ENCODE measurements at regions not wholly inside any gene's neighbourhood (a gene's known extent, or its start where the extent isn't known, plus 50 kb on each side); places are given as distances from the start of the nearest gene placed in this dataset.

DNA sequence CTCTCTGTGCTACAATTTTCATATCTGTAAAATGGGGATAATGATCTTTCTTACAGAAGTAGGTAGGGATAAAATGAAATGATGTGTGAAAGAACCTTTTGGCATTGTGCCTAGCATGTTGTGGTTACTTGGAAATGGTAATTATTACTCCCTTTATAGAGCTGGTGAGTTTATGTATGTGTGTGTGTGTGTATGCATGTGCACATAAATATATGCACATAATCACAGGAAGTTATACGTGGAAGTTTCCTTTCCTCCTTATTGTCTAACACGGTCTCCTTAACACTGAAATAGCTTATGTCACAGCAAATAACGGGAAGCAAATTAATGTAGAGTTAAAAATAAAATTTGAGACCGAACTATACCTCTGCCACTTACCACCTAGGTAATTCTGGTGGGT is 163.7 kb upstream of the ZBED5 start:
- TF ChIP-seq, protein P1, sequence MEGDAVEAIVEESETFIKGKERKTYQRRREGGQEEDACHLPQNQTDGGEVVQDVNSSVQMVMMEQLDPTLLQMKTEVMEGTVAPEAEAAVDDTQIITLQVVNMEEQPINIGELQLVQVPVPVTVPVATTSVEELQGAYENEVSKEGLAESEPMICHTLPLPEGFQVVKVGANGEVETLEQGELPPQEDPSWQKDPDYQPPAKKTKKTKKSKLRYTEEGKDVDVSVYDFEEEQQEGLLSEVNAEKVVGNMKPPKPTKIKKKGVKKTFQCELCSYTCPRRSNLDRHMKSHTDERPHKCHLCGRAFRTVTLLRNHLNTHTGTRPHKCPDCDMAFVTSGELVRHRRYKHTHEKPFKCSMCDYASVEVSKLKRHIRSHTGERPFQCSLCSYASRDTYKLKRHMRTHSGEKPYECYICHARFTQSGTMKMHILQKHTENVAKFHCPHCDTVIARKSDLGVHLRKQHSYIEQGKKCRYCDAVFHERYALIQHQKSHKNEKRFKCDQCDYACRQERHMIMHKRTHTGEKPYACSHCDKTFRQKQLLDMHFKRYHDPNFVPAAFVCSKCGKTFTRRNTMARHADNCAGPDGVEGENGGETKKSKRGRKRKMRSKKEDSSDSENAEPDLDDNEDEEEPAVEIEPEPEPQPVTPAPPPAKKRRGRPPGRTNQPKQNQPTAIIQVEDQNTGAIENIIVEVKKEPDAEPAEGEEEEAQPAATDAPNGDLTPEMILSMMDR (conservative IDR thresholded peaks at IDR 0.05; ENCODE audit: low read depth, low read length): no peak
- DNase-seq (ENCODE audit: low read depth): no peak
- H3K4me3 ChIP-seq (ENCODE audit: low read length): no peak overlapping the region

GRCh38 chr11:11020747-11021149 is 162.9 kb upstream of the ZBED5 start:
- no peak overlapping the region for H3K4me3 ChIP-seq (ENCODE audit: low read length)
- DNase-seq (ENCODE audit: low read depth): no peak
- TF ChIP-seq, protein P1 (conservative IDR thresholded peaks at IDR 0.05; ENCODE audit: low read depth, low read length): no peak

DNA sequence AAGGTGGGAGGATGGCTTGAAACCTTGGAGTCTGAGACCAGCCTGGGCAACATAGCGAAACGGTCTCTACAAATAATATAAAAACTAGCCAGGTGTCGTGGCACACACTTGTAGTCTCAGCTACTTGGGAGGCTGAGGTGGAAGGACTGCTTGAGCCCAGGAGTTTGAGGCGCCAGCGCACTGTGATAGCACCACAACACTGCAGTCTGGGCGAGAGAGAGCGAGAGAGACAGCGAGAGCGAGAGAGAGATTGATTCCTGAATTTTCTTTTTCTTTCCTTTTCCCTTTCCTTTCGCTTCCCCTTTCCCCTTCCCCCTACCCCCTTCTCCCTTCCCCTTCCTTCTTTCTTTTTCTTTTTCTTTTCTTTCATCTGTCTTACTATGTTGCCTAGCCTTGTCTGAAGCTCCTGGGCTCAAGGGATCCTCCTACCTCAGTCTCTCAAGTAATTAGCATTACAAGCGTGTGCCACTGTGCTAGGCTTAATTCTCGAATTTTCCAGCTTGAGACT is 162.4 kb upstream of the ZBED5 start:
- H3K4me3 ChIP-seq (ENCODE audit: low read length): no peak overlapping the region
- no peak for DNase-seq (ENCODE audit: low read depth)
- TF ChIP-seq, protein P1 (conservative IDR thresholded peaks at IDR 0.05; ENCODE audit: low read depth, low read length): no peak

DNA sequence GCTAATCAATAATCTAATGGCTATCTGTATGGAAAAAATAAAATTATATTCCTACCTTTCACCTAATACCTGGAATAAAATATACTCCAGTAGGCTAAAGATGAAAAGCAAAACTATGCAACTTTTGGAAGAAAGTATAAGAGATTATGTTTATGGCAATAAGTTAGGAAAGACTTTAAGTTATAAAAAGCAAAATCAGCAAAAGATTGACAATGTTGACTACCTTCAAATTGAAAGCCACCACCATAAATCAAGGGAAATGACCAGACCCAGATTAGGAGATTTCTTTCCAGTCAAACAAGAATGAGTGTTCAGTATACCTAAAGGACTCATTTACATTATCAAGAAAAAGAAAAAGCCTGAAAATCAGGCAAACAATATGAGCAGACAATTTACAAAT is 159.1 kb upstream of the ZBED5 start:
- TF ChIP-seq, protein P1 (conservative IDR thresholded peaks at IDR 0.05; ENCODE audit: low read depth, low read length): no peak
- no peak for DNase-seq (ENCODE audit: low read depth)
- H3K4me3 ChIP-seq (ENCODE audit: low read length): no peak overlapping the region

GRCh38 chr11:11016068-11016467 is 158.2 kb upstream of the ZBED5 start:
- TF ChIP-seq, protein P1 (conservative IDR thresholded peaks at IDR 0.05; ENCODE audit: low read depth, low read length): no peak
- H3K4me3 ChIP-seq (ENCODE audit: low read length): no peak overlapping the region
- no peak for DNase-seq (ENCODE audit: low read depth)

DNA sequence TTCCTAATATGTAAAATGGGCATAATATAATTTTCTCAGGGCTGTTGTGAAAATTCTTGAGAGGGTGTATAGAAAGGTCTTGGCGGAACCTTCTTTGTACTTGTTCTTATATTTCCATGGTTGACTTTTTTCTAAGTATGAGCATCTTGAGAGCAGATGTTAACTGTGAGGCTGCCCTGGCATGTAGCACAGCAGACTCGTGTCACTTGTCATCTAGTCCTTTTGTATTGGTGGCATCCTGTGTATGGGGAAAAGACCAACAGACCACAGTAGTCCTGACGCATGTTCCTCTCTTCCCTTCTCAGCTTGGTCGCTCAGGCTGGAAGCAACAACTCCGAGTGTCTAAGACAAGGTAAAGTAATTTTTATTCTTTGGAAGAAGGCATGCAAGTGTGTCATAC is 153.8 kb upstream of the ZBED5 start:
- H3K4me3 ChIP-seq (ENCODE audit: low read length): no peak overlapping the region
- DNase-seq (ENCODE audit: low read depth): no peak
- TF ChIP-seq, protein P1 (conservative IDR thresholded peaks at IDR 0.05; ENCODE audit: low read depth, low read length): no peak

- no peak overlapping the region for H3K4me3 ChIP-seq (ENCODE audit: low read length)
- TF ChIP-seq, protein P1 (conservative IDR thresholded peaks at IDR 0.05; ENCODE audit: low read depth, low read length): peak; percentile 56
- DNase-seq (ENCODE audit: low read depth): no peak
Measured at GRCh38 chr11:11010624-11011127, 152.8 kb upstream of the ZBED5 start.
